SIG-M5 (cell line): ENCODE measurements at regions not wholly inside any gene's neighbourhood (a gene's known extent, or its start where the extent isn't known, plus 50 kb on each side); places are given as distances from the start of the nearest gene placed in this dataset.

Source experiments
- DNase-seq: peaks from one replicate; lab custom pipeline; 2025; lab: John Stamatoyannopoulos, UW

DNA sequence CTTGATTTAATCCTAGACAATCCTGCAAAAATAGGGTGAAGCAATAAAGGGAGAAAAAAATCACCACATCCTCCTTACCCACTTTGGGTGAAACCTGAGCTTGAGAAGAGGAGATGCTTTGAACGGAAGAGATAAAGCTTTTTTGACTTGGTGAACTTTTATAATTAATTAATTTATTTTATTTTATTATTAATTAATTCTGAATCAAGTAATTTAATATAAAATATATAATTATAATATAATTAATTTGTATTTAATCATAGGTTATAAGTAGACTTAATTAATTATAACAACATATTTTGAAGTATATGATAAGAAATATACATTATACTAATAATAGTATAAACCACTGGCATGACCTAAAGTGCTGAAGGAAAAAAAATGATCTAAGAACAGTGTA is 2164.8 kb downstream of the LRRC4C start:
- DNase-seq: no peak

DNA sequence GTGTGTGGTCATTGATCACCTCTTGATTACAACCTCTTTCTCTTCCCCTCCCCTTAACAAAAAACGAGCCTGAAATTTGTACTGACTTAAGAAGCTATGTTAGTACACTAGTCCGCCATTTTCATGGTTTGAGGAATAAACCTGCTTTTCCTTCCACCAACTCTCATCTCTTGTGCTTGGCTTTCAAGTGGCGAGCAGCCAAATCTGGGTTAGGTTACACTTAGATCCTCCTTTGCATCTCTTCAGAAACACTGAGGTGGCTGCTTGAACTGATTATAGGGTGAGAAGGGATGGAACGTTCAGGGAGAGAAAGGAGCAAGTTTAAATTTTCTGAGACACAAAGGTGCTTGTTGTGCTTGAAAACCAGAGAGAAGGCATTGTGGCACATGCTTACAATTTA is 2171.4 kb downstream of the LRRC4C start:
- DNase-seq: no peak

DNA sequence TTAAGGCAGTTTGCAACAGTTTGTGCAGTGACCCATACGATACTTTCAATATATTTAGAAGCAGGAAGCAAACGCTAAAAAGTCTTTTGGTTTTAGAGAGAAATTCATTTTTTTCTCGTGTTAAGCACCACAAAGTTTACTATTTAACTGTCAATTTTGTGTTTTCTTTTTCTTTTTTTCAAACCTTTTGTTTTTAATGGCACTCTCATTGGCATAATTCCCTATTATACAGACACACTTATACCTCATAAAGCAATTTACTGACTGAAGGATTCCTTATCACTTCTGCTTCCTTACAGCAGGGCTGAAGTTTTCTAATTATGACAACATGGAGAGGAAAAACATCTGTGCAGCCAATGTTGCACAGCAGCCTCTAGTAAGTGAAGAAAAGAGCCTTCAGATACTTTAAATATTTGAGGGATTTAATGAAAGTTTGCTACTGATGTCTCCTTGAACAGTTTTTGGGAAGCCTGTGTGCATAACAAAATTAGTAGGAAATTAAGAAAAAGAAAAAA is 2191.2 kb downstream of the LRRC4C start:
- no peak for DNase-seq

DNA sequence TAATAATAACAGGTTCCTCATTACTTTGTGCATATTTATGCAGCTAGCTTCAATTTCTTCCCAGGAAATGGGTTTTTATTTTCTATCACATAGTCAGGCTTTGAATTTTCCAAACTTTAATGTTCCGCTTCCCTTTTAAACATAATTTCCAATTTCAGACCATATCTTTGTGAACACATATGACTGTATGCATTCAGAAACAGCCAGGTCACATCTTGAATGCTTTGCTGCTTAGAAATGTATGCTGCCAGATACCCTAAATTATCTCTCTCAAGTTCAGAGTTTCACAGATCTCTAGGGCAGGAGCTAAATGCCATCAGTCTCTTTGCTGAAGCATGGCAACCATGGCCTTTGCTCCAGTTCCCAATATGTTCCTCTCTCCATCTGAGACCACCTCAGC is 2203.8 kb downstream of the LRRC4C start:
- no peak for DNase-seq

DNA sequence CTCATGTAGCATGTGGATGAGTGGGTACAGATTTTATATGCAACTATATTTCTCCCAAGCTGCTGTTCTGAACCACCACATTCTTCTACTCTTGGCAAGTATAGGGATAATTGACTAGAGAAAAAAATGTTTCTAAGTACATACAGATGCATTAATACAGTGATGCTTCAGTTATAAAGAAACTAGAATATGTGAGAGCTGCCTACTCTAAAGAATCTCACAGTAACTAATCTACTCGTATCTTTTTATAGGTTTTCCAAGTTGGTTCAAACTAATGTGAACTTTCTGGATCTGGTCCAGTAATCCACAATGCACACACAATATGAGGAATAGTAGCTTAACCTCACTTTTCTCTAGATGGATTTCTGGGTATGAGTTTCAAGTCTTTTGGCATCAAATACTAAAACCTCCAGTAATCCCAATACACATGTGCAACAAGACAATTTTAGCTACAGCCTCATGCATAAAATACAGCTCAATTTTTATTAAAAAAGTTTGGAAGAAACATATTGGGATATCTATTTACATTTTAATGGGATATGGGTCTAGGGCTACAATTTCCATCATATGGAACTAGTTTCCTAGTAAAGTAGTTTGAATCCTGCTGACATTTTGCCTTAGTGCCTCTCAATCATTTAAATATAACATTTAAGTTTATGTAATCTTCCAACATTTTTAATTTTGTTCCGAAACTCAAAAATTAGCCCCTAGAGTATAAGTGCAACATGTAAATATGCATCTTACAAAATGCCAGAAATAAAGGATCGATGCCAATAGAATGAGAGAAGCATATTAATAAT is 2209.7 kb downstream of the LRRC4C start:
- no peak for DNase-seq

DNA sequence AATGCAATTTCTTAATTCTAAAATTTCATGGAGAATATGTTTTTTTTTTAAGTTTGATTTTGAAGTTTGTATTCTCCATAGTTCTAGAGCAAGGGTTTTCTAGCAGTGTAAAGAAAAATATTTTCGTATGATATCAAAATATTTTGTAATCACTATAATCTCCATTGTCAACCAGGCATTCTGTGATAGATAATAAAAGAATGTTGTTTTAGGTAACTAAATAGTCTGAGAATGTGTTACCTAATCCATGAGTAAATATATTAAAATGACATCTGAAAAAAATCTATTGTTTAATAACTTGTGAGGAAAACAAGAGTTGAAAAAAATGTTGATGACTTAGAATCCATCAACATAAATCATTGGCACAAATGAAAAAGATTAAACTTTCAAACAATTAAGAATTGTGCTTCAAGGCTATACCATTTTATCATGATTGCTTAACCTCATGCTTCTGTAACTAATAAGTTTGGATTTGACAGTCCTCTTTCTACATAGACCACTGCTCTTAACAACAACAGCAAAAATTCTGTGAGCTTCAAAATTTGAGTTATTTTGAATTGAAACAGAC is 2211.8 kb downstream of the LRRC4C start:
- DNase-seq: no peak

DNA sequence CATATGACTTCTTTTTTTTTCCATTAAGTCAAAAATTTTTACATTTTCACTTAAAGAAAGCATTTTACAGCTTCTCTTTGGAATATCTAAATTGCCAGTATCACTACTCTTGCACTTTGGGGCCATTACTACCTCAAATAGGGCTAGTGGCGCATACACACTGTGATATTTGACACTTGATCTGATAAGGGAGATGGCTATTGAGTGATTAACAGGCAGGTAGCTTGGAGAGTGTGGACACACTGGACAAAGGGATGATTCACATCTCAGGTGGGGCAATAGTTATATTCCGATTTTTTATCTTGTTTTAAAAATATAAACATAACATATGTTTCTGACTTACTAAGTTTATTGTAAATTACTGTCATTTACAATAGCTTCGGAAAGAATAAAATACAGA is 2219.9 kb downstream of the LRRC4C start:
- no peak for DNase-seq

DNA sequence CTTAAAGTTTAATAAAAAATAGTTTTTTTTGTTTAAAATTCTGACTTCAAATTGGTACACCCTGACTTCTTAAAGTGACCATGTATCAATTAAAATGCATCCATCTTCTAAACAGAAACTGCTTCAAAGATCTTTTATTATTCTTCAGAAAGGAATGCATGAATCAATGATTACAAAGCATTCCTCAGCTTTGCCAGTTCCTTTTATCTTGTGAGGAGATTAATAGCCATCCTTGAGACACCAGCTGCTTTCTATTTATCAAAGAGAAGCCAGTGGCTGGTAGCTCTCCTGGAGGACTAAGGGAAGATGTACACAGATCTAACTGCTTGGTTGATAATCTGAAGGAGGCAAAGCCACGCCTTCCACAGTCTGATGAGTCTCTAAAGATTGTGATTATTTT is 2222.5 kb downstream of the LRRC4C start:
- DNase-seq: no peak

DNA sequence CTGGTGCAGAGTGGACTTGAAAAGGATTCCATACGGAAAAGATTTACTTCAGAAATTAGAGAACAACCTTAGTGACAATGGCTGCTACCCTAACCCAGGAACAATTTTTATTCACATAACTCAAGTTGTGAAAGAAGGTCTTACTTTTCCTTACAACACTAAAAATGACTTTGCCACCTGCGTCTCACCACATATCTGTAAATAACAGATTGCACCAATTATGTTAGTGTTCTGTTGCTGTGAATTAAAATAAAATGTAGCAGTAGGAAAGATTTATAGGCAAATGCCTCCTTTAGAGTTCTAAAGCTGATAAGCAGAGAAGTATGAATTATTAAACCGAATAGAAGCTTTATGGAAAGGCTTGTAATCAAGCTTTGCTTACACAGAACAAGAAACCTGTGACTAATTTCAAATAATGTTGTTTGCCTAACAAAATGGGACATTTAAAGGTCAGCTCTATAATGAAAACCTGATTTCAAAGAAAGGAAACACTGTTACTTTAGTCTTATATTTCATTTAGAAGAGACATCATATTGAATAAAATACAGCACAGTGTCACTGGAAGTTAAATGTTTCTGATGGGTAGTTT is 2237.8 kb downstream of the LRRC4C start:
- no peak for DNase-seq

DNA sequence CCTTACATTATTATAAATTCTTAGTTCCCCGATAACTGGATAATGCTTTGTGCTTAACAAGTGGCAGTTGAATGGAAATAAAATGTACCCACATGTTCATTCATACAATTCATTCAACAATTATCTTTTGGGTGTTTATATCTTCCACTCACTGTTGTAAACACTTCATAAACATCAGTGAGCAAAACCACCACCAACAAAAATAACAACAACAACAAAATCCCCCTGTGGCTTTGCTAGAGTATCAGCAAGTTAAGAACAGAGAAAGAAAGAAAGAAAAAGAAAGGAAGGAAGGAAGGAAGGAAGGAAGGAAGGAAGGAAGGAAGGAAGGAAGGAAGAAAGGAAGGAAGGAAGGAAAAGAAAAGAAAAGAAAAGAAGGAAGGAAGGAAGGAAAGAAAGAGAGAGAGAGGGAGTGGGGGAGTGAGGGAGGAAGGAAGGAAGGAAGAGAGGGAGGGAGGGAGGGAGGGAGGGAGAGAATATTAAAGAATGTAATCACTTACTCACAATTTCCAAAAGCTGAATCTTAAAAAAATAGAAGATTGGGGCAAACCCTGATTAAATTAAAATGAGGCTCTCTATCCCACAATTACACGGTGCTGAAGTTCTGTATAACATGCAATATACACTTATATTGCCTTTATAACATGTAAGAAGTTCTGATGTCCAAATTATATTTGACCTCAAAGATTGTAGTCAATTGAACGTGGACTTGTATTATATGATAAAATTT is 2238.8 kb downstream of the LRRC4C start:
- no peak for DNase-seq

DNA sequence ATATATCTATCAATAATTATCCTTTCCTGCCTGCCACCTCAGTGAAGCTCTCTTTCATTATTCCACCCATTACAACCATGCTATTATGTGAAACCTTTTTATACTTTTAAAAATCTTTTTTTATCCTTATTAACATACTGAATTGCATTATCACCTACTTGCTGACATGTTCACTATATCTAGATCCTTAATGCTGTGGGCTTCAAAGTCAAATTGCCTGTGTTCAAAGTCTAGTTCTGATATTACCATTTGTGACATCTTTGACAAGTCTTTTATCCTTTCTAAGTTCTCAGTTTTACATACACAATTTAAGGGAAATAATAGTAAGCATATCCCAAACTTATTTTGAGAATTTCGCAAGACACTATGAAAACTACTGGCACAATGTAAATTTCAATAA is 2239.4 kb downstream of the LRRC4C start:
- no peak for DNase-seq

DNA sequence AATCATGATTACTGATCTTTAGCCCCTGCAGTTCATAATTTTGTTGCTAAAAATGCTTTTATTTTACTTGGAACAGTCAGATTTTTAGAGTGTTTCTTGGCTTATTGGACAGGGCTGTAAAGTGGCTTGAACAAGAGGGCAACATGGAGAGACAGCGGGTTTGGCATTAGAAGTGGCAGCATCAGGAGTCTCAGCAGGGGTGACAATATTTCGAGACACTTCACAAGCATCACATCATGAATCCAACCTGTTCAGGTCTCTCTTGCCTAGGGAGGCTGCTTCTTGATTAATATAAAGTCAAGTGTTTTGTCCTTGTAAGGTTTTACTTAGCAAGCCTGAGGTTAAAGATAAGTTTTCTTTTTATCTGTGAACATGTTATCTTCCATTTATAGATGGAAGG is 2249.5 kb downstream of the LRRC4C start:
- no peak for DNase-seq

DNA sequence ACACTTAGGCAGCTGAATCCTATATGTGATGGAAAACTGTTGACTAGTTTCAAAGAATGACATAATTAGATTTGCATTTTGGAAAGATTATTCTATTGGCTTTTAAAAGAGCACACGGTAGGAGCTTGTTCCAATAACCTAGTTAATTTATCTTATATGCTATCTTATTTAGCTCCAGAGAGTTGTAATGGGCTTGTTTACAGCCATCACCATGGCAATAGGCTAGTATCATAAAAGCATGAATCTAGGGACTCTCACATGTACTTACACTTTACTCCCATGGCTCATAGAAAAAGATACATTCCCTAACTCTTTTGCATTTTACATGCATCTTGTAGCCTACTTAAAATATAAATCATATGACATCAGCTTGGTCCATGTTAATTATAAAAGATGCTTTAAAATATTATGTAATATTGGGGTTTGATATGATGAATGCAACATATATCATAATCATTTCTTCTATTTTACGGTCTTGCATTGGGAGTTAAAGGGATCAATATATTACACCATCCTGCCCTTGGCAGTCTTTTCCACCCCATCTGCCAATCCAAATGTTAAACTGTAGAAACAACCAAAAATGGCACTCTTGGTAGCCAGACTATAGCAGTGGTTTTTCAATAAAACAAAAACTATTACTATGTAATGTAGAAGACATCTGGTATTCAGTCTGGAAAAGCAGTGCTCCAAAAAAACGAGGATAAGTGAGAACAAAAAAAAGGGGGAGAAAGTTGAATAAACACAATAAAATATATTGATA is 2254.0 kb downstream of the LRRC4C start:
- DNase-seq: no peak

DNA sequence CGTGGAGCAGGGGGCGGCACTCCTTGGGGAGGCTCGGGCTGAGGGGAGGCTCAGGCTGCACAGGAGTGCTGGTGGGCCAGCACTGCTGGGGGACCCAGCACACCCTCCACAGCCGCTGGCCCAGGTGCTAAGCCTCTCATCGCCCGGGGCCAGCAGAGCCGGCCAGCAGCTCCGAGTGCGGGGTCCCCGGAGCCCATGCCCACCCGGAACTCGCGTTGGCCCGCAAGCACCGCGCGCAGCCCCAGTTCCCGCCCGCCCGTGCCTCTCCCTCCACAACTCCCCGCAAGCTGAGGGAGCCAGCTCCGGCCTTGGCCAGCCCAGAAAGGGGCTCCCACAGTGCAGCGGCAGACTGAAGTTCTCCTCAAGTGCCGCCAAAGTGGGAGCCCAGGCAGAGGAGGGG is 2266.8 kb downstream of the LRRC4C start:
- DNase-seq: no peak

DNA sequence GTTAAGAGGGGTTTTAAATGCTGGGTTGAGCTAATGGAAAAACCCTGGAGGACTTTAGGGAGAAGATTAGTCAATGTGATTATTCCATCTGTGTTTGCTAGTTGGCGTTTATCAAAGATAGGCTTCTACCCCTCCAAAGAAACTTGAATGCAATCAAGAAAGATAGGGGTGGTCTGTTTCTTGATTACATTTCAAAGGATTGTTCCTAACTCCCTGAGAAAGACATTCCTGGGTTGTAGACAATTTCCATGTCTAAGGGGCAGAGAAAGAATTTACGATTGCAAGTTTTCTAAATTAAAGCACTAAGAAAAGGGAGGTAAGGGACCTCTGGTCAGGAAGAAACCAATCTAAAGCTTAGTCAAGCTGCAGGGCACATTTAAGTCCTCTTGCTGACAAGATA is 2268.7 kb downstream of the LRRC4C start:
- DNase-seq: no peak

DNA sequence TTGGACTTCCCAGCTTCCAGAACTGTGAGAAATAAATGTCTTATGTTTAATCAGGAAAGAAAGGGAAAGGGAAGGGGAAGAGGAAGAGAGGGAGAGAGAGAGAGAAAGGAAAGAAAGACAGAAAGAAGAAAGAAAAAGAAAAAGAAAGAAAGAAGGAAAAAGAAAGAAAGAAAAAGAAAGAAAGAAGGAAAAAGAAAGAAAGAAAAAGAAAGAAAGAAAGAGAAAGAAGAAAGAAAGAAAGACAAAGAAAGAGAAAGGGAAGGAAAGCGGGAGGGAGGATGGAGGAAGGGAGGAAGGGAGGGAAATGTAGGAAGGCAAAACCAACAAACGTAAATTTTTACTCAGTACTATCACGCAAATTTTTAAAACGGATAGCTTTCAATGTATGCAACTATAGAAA is 2281.8 kb downstream of the LRRC4C start:
- no peak for DNase-seq

DNA sequence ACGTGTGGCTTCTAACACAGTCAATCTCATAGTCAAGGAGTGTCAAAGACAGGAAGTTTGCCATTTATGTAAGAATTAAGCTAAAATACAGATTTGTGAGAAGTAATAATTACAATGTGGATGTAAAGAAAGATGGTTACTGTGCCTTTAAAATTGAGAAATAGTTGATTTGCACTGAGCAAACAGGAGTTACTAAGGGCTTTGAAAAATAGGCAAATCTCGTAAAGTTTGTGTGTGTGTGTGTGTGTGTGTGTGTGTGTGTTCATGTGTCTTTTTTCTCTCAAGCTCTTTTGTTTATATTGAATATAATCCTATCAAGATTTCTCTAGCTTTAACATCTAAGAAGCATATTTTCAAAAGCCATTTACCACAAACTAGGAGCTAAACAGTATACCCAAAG is 2284.5 kb downstream of the LRRC4C start:
- DNase-seq: no peak

DNA sequence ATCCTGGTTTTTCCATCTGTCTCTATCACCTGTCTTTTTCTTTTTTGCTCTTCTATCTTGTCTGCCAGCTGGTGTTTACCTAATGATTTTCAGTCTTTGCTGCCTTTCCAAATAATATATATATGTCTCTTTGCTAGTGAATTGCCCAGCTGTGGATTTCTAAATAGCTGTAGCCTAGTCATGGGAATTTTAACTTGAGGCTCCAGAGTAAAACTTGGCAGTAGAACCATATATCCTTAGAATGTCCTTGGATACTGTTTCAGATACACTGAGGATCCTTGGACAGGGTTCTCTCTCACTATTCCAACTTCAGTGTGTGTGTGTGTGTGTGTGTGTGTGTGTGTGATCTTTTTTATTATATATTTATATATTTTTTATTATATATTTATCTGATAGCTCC is 2285.3 kb downstream of the LRRC4C start:
- no peak for DNase-seq

DNA sequence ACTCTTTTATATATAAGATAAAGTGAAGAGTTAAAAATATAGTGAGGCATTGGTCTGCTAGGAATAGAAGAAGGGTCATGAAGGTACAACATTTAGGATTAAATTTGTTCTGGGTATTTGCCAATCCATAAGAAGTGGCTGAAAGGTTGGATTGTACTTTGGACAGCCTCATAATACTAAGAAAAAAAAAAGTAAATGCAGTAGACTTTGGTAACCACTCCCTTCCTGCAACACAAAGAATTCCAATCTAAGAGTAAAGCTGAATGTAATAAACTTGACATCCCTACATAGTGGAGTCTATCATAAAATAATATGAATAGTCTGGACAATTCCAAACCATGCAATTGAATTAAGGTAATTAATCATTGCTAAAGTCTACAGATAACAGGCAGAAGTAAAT is 2294.4 kb downstream of the LRRC4C start:
- DNase-seq: no peak

DNA sequence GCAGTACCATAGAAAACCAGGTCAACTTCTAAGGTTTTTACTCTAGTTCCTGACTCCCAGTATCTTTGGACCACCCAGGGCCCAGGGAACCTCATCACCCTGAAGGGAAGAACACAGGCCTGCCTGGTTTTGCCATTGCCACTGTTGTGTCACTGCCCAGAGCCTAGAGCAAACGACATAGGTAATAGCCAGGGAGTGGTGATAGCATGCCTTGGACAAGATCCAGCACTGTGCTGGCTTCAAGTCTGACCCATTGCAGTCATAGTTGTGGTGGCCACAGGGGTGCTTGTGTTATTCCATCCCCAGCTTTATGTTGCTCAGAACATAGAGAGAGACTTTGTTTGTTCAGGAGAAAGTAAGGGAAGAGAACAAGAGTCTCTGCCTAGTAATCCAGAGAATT is 2310.2 kb downstream of the LRRC4C start:
- DNase-seq: no peak

DNA sequence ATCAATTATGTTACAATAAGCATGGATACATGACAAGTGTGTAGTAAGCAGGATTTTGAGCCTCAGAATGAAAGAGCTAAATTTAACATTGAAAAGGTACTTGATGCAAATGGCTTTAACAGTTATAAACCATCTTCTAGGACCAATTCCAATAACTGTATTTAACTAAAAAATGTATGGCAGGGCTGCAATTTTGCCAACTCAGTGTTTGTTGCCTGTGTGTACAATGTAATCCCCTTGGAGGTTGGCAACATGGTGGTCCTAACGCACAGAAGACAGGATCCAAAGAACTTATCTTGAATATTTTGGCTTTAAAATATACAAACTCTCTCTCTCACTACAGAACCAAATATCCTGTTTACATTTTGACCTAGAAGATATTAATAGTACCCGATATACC is 2314.1 kb downstream of the LRRC4C start:
- no peak for DNase-seq
